ENCODE measurements at regions not wholly inside any gene's neighbourhood (a gene's known extent, or its start where the extent isn't known, plus 50 kb on each side); places are given as distances from the start of the nearest gene placed in this dataset.

- Histone ChIP-seq H3K27ac (ENCODE audit: low read length) (no peak overlapping the region), H3K4me1 (ENCODE audit: control insufficient read depth, insufficient read depth, low read length) (no peaks in the 10 kb centered on the region), H3K9ac (ENCODE audit: low read length in 2 of 2) (no peak overlapping the region), H3K9me3 (ENCODE audit: control insufficient read depth in 2 of 2, low read length in 2 of 2) (peaks cover 0 to 2% of the 10 kb centered on the region in 2 donors), H3K4me3 (ENCODE audit: low read length in 2 of 2) (no peak overlapping the region), H3K36me3 (ENCODE audit: control insufficient read depth in 2 of 2, insufficient read depth in 2 of 2, low read length in 2 of 2) (no peaks in the 10 kb centered on the region), H3K27me3 (ENCODE audit: control insufficient read depth in 1 of 2, insufficient read depth in 2 of 2, low read length in 2 of 2) (no peaks in the 10 kb centered on the region)
Measured at GRCh38 chr5:107313098-107313497, 357.6 kb downstream of the EFNA5 start.

DNA sequence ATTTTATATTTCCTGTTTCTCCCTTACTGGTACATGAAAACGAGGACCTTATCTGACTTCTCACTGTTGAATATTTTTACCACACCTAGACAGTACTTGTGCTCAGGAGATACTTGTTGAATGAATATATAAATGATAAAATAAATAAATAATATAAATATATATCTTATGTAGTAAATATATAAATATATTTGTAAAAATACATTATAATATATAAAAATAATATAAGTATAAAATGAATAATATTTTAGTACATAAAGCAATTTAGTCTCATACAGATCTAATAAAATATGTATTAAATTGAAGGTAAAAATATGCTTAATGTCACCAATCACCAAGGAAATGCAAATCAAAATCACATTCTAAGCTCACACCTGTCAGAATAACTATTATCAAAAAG, 360.6 kb downstream of the EFNA5 start:
- peaks cover 0 to 2% of the 10 kb centered on the region in 2 donors for H3K9me3 ChIP-seq (ENCODE audit: control insufficient read depth in 2 of 2, low read length in 2 of 2)
- no peaks in the 10 kb centered on the region for H3K36me3 ChIP-seq (ENCODE audit: control insufficient read depth in 2 of 2, insufficient read depth in 2 of 2, low read length in 2 of 2)
- no peak overlapping the region for H3K9ac ChIP-seq (ENCODE audit: low read length in 2 of 2)
- H3K27me3 ChIP-seq (ENCODE audit: control insufficient read depth in 1 of 2, insufficient read depth in 2 of 2, low read length in 2 of 2): no peaks in the 10 kb centered on the region
- H3K27ac ChIP-seq (ENCODE audit: low read length): no peak overlapping the region
- no peak overlapping the region for H3K4me3 ChIP-seq (ENCODE audit: low read length in 2 of 2)
- no peaks in the 10 kb centered on the region for H3K4me1 ChIP-seq (ENCODE audit: control insufficient read depth, insufficient read depth, low read length)

DNA sequence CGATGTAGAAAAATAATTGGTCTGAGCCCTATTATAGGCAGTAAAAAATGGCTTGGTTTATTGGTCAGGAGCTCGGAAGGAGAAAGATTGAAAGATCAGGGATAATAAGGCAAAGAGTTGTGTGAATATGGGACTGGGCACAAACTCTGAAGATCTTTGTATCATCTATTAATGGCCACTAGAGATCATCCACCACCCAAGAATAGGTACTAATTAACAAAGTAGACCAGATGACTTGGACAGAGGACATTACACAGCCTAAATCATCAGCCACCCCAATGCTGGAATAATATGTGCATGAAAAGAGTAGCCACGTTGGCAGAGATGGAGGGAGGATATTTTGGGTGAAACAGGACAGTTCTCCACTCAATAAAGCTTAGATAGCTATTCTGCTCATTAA, 364.1 kb downstream of the EFNA5 start:
- H3K9me3 ChIP-seq (ENCODE audit: control insufficient read depth in 2 of 2, low read length in 2 of 2): no peaks in the 10 kb centered on the region
- H3K36me3 ChIP-seq (ENCODE audit: control insufficient read depth in 2 of 2, insufficient read depth in 2 of 2, low read length in 2 of 2): no peaks in the 10 kb centered on the region
- H3K9ac ChIP-seq (ENCODE audit: low read length in 2 of 2): no peak overlapping the region
- no peak overlapping the region for H3K4me3 ChIP-seq (ENCODE audit: low read length in 2 of 2)
- H3K27ac ChIP-seq (ENCODE audit: low read length): no peak overlapping the region
- H3K4me1 ChIP-seq (ENCODE audit: control insufficient read depth, insufficient read depth, low read length): no peaks in the 10 kb centered on the region
- no peaks in the 10 kb centered on the region for H3K27me3 ChIP-seq (ENCODE audit: control insufficient read depth in 1 of 2, insufficient read depth in 2 of 2, low read length in 2 of 2)

GRCh38 chr5:107306002-107306401, 364.7 kb downstream of the EFNA5 start:
- H3K4me1 ChIP-seq (ENCODE audit: control insufficient read depth, insufficient read depth, low read length): no peaks in the 10 kb centered on the region
- no peak overlapping the region for H3K9ac ChIP-seq (ENCODE audit: low read length in 2 of 2)
- no peaks in the 10 kb centered on the region for H3K27me3 ChIP-seq (ENCODE audit: control insufficient read depth in 1 of 2, insufficient read depth in 2 of 2, low read length in 2 of 2)
- no peaks in the 10 kb centered on the region for H3K36me3 ChIP-seq (ENCODE audit: control insufficient read depth in 2 of 2, insufficient read depth in 2 of 2, low read length in 2 of 2)
- no peak overlapping the region for H3K27ac ChIP-seq (ENCODE audit: low read length)
- H3K9me3 ChIP-seq (ENCODE audit: control insufficient read depth in 2 of 2, low read length in 2 of 2): no peaks in the 10 kb centered on the region
- no peak overlapping the region for H3K4me3 ChIP-seq (ENCODE audit: low read length in 2 of 2)

DNA sequence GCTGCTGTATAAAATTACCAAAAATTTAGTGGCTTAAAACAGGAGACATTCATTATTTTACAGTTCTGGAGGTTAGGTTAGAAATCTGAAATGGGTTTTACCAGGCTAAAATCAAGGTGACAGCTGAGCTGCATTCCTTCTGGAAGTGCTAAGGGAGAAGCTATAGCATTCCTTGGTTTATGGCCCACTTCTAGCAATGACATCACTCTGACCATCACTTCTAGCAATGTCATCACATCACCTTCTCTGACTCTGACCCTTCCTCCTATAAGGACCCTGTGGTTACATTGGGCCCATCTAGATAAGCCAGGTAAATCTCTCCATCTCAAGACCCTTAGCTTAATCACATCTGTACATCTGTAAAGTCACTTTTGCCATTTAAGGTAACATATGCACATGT, 366.1 kb downstream of the EFNA5 start:
- H3K4me3 ChIP-seq (ENCODE audit: low read length in 2 of 2): no peak overlapping the region
- no peaks in the 10 kb centered on the region for H3K9me3 ChIP-seq (ENCODE audit: control insufficient read depth in 2 of 2, low read length in 2 of 2)
- no peaks in the 10 kb centered on the region for H3K36me3 ChIP-seq (ENCODE audit: control insufficient read depth in 2 of 2, insufficient read depth in 2 of 2, low read length in 2 of 2)
- H3K27ac ChIP-seq (ENCODE audit: low read length): no peak overlapping the region
- no peaks in the 10 kb centered on the region for H3K4me1 ChIP-seq (ENCODE audit: control insufficient read depth, insufficient read depth, low read length)
- no peaks in the 10 kb centered on the region for H3K27me3 ChIP-seq (ENCODE audit: control insufficient read depth in 1 of 2, insufficient read depth in 2 of 2, low read length in 2 of 2)
- H3K9ac ChIP-seq (ENCODE audit: low read length in 2 of 2): no peak overlapping the region

DNA sequence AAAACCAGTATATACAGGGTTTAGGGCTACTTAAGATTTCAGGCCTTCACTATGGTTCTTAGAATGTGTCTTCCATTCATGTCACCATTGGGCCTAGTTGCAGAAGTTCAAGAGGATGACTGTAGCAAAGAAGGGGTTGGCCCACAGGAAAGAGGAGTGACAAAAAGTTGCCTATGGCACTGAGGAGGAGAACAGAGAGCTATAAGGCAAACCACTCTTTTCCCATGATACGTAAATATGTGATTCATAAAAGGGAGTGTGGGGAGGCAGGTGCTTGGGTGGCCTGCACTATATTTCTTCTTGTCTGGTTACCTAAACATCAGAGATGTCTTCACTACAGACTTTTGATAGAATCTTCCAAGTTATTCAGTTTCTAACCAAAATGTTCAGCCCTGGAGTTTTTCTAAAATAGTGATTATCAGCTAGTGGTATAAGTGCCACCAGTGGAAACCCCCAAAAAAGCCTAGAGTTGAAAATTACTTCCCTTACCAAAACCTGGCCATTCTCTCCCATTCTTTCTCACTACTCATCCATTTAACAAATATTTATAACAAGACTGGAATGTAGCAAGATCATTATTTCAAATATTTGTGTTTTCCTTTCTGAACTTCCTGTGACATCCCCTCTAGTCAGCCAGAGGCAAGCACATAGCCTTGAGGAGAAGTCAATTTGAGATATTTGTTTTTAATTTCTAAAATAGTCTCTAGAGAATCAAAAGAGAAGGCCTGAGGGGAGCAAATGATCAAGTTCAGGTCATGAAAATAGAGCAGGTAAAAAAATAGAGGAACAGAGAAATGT, 367.4 kb downstream of the EFNA5 start:
- H3K4me3 ChIP-seq (ENCODE audit: low read length in 2 of 2): no peak overlapping the region
- no peak overlapping the region for H3K27ac ChIP-seq (ENCODE audit: low read length)
- H3K27me3 ChIP-seq (ENCODE audit: control insufficient read depth in 1 of 2, insufficient read depth in 2 of 2, low read length in 2 of 2): no peaks in the 10 kb centered on the region
- no peak overlapping the region for H3K9ac ChIP-seq (ENCODE audit: low read length in 2 of 2)
- H3K36me3 ChIP-seq (ENCODE audit: control insufficient read depth in 2 of 2, insufficient read depth in 2 of 2, low read length in 2 of 2): no peaks in the 10 kb centered on the region
- H3K9me3 ChIP-seq (ENCODE audit: control insufficient read depth in 2 of 2, low read length in 2 of 2): no peaks in the 10 kb centered on the region
- H3K4me1 ChIP-seq (ENCODE audit: control insufficient read depth, insufficient read depth, low read length): no peaks in the 10 kb centered on the region

DNA sequence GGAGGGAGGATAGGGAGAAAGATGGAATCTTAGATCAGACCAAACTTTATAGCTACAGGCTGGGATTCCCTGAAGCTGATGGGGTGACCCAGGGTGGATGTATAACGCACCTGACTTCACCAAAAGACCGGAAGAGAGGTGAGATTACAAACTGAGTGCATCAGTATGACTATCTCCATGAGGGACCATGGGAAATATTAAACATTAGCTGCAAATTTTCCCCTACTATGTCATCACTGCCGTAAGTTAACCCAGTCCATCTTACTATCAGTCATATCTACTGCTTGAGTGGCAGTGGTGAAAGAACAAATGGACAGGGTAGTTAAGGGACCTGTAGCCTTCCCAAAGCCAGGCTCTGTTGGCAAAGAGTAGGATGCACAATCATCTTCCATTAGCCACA, 368.3 kb downstream of the EFNA5 start:
- Histone ChIP-seq H3K4me3 (ENCODE audit: low read length in 2 of 2) (no peak overlapping the region), H3K4me1 (ENCODE audit: control insufficient read depth, insufficient read depth, low read length) (no peaks in the 10 kb centered on the region), H3K36me3 (ENCODE audit: control insufficient read depth in 2 of 2, insufficient read depth in 2 of 2, low read length in 2 of 2) (no peaks in the 10 kb centered on the region), H3K27ac (ENCODE audit: low read length) (no peak overlapping the region), H3K9me3 (ENCODE audit: control insufficient read depth in 2 of 2, low read length in 2 of 2) (no peaks in the 10 kb centered on the region), H3K27me3 (ENCODE audit: control insufficient read depth in 1 of 2, insufficient read depth in 2 of 2, low read length in 2 of 2) (no peaks in the 10 kb centered on the region), H3K9ac (ENCODE audit: low read length in 2 of 2) (no peak overlapping the region)

DNA sequence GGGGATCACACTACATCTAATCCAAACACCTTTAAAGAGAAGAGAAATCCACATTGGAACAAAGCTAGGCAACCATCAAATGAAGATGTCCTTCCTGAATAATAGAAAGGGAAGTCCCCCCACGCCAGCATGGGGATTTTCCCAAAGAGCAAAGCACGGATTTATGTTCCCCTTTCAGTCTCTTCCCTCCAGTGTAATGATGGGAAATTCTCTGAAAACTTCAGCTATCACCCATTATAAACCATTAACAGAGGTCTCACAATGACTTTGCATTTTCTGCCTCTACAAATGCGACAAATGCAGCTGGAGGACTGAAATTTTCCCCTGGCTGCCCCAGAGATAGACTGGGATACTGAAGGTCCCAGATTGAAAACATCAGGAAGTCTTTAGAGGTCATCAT, 368.7 kb downstream of the EFNA5 start:
- no peak overlapping the region for H3K27ac ChIP-seq (ENCODE audit: low read length)
- no peaks in the 10 kb centered on the region for H3K4me1 ChIP-seq (ENCODE audit: control insufficient read depth, insufficient read depth, low read length)
- no peaks in the 10 kb centered on the region for H3K9me3 ChIP-seq (ENCODE audit: control insufficient read depth in 2 of 2, low read length in 2 of 2)
- H3K4me3 ChIP-seq (ENCODE audit: low read length in 2 of 2): no peak overlapping the region
- no peaks in the 10 kb centered on the region for H3K27me3 ChIP-seq (ENCODE audit: control insufficient read depth in 1 of 2, insufficient read depth in 2 of 2, low read length in 2 of 2)
- H3K36me3 ChIP-seq (ENCODE audit: control insufficient read depth in 2 of 2, insufficient read depth in 2 of 2, low read length in 2 of 2): no peaks in the 10 kb centered on the region
- H3K9ac ChIP-seq (ENCODE audit: low read length in 2 of 2): no peak overlapping the region

DNA sequence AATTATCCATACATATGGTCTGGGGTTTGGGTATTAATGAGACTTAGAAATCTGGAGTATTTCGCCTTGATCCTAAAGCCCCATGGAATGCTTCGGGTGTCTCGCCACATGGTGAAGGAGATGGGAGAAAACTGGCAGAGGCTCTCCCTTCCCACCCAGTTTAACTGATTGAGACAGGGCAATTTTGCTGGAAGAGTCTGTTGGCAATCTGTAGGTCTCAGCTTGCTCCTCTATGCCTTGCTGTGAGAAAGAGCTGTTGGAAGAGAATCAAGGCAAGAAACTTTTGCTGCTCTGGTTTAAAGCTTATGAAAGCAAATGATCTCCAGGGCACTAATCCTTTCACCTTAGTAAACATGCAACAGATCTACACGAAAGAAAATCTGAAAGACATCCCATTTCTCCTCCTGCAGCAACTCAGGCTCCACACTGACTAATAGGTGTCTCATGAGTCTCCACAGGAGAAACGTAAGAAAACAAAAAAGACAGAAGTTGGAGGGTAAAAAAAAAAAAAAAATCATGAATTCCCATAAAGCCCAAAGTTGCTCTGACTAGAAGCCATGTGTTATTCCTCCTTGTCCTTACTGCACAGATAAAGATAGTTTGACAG, 369.9 kb downstream of the EFNA5 start:
- H3K9me3 ChIP-seq (ENCODE audit: control insufficient read depth in 2 of 2, low read length in 2 of 2): no peaks in the 10 kb centered on the region
- no peak overlapping the region for H3K4me3 ChIP-seq (ENCODE audit: low read length in 2 of 2)
- no peak overlapping the region for H3K27ac ChIP-seq (ENCODE audit: low read length)

GRCh38 chr5:107296572-107296971, 374.2 kb downstream of the EFNA5 start:
- Histone ChIP-seq H3K27me3 (ENCODE audit: control insufficient read depth in 1 of 2, insufficient read depth in 2 of 2, low read length in 2 of 2) (no peaks in the 10 kb centered on the region), H3K27ac (ENCODE audit: low read length) (no peak overlapping the region), H3K9me3 (ENCODE audit: control insufficient read depth in 2 of 2, low read length in 2 of 2) (no peaks in the 10 kb centered on the region), H3K36me3 (ENCODE audit: control insufficient read depth in 2 of 2, insufficient read depth in 2 of 2, low read length in 2 of 2) (no peaks in the 10 kb centered on the region), H3K4me1 (ENCODE audit: control insufficient read depth, insufficient read depth, low read length) (no peaks in the 10 kb centered on the region), H3K4me3 (ENCODE audit: low read length in 2 of 2) (no peak overlapping the region), H3K9ac (ENCODE audit: low read length in 2 of 2) (no peak overlapping the region)

More for the DNA sequence above, 369.9 kb downstream of the EFNA5 start:
- H3K27me3 ChIP-seq (ENCODE audit: control insufficient read depth in 1 of 2, insufficient read depth in 2 of 2, low read length in 2 of 2): no peaks in the 10 kb centered on the region
- H3K4me1 ChIP-seq (ENCODE audit: control insufficient read depth, insufficient read depth, low read length): no peaks in the 10 kb centered on the region
- no peak overlapping the region for H3K9ac ChIP-seq (ENCODE audit: low read length in 2 of 2)
- no peaks in the 10 kb centered on the region for H3K36me3 ChIP-seq (ENCODE audit: control insufficient read depth in 2 of 2, insufficient read depth in 2 of 2, low read length in 2 of 2)

GRCh38 chr5:107295914-107296313, 374.8 kb downstream of the EFNA5 start:
- Histone ChIP-seq H3K9ac (ENCODE audit: low read length in 2 of 2) (no peak overlapping the region), H3K27ac (ENCODE audit: low read length) (no peak overlapping the region), H3K4me3 (ENCODE audit: low read length in 2 of 2) (no peak overlapping the region), H3K27me3 (ENCODE audit: control insufficient read depth in 1 of 2, insufficient read depth in 2 of 2, low read length in 2 of 2) (no peaks in the 10 kb centered on the region), H3K36me3 (ENCODE audit: control insufficient read depth in 2 of 2, insufficient read depth in 2 of 2, low read length in 2 of 2) (no peaks in the 10 kb centered on the region), H3K4me1 (ENCODE audit: control insufficient read depth, insufficient read depth, low read length) (no peaks in the 10 kb centered on the region), H3K9me3 (ENCODE audit: control insufficient read depth in 2 of 2, low read length in 2 of 2) (no peaks in the 10 kb centered on the region)
